IMR-90 (cell line): ENCODE measurements at regions not wholly inside any gene's neighbourhood (a gene's known extent, or its start where the extent isn't known, plus 50 kb on each side); places are given as distances from the start of the nearest gene placed in this dataset.

Experiments used
- ATAC-seq: fragments of 200-7000 bp; cut with Tn5 transposase; 2 replicates; pipeline ENCODE4 v1.9.1; 2020; ENCODE audit warnings: low read depth, mild to moderate bottlenecking, moderate library complexity
- BruUV-seq: library from RNA; stranded (reverse); fragments of 400-500 nt; replicated peaks from 2 replicates; lab custom pipeline; 2021; lab: Mats Ljungman, UMichigan
- CTCF ChIA-PET: fragments of 300-600 bp; formaldehyde crosslinking; extraction: SDS; loops from one replicate; lab custom pipeline; 2021; ENCODE audit warnings: antibody characterized with exemption; lab: Yijun Ruan, JAX
- POLR2A ChIA-PET: fragments of 300-600 bp; sonication (Branson Sonifier 250); formaldehyde crosslinking; loops from one replicate; lab custom pipeline; 2022; ENCODE audit warnings: antibody characterized with exemption; ENCODE audit not compliant: unreplicated experiment; lab: Charles Lee
- DNase-seq: peaks from one replicate; pipeline ENCODE4 v3.0.0; 2013
- H2AFZ ChIP-seq: replicated peaks from 2 replicates; pipeline ENCODE3; 2013; ENCODE audit warnings: low read length, mild to moderate bottlenecking; ENCODE audit not compliant: poor library complexity
- H2AK5ac ChIP-seq: 2 replicates; pipeline ENCODE4 v1.6.1; 2013; ENCODE audit warnings: low read depth, low read length, inconsistent platforms
- H2AK9ac ChIP-seq: replicated peaks from 2 replicates; pipeline ENCODE3; 2013; ENCODE audit warnings: mild to moderate bottlenecking, low read depth, low read length, moderate library complexity; ENCODE audit not compliant: poor library complexity
- H2BK120ac ChIP-seq: 2 replicates; pipeline ENCODE4 v1.6.1; 2013; ENCODE audit warnings: low read depth, low read length, inconsistent platforms
- H2BK15ac ChIP-seq: 3 replicates; pipeline ENCODE4 v1.6.1; 2013; ENCODE audit warnings: low read depth, low read length, inconsistent platforms
- H2BK20ac ChIP-seq: 2 replicates; pipeline ENCODE4 v1.6.1; 2013; ENCODE audit warnings: low read depth, mild to moderate bottlenecking, inconsistent platforms, low read length, moderate library complexity
- H2BK5ac ChIP-seq: 2 replicates; pipeline ENCODE4 v1.6.1; 2013; ENCODE audit warnings: mild to moderate bottlenecking, low read depth, low read length, inconsistent platforms; ENCODE audit not compliant: poor library complexity, severe bottlenecking
- H3K14ac ChIP-seq: replicated peaks from 2 replicates; pipeline ENCODE4 v1.6.1; 2013; ENCODE audit warnings: low read depth, low read length, inconsistent platforms
- H3K18ac ChIP-seq: 2 replicates; pipeline ENCODE4 v1.6.1; 2013; ENCODE audit warnings: low read depth, low read length, control low read depth
- H3K23ac ChIP-seq: 2 replicates; pipeline ENCODE4 v1.6.1; 2013; ENCODE audit warnings: low read depth, low read length, inconsistent platforms
- H3K27ac ChIP-seq: 2 replicates; pipeline ENCODE4 v1.5.1; 2013; ENCODE audit warnings: mild to moderate bottlenecking, control low read depth, low read length; ENCODE audit not compliant: insufficient read depth
- H3K27me3 ChIP-seq: 2 replicates; pipeline ENCODE4 v1.6.1; 2013; ENCODE audit warnings: low read length; ENCODE audit not compliant: control insufficient read depth, insufficient read depth
- H3K36me3 ChIP-seq: 2 replicates; pipeline ENCODE4 v1.6.1; 2013; ENCODE audit warnings: low read length, mixed read lengths; ENCODE audit not compliant: control insufficient read depth, insufficient read depth
- H3K4ac ChIP-seq: 2 replicates; pipeline ENCODE4 v1.6.1; 2013; ENCODE audit warnings: low read depth, low read length, inconsistent platforms
- H3K4me1 ChIP-seq: 2 replicates; pipeline ENCODE4 v1.6.1; 2013; ENCODE audit warnings: low read length, mixed read lengths; ENCODE audit not compliant: control insufficient read depth, insufficient read depth
- H3K4me2 ChIP-seq: 2 replicates; pipeline ENCODE4 v1.6.1; 2013; ENCODE audit warnings: low read depth, mild to moderate bottlenecking, control low read depth, low read length, moderate library complexity
- H3K4me3 ChIP-seq: 2 replicates; pipeline ENCODE4 v1.5.1; 2013; ENCODE audit warnings: low read depth, mild to moderate bottlenecking, control low read depth, low read length, moderate library complexity; ENCODE audit not compliant: insufficient read depth
- H3K56ac ChIP-seq: 2 replicates; pipeline ENCODE4 v1.6.1; 2013; ENCODE audit warnings: low read length, inconsistent platforms; ENCODE audit not compliant: insufficient read depth; ENCODE audit errors: extremely low read depth
- H3K79me1 ChIP-seq, 2 experiments: 2 replicates each; pipeline ENCODE4 v1.6.1; 2013; ENCODE audit warnings: low read length in 2 of 2, inconsistent platforms in 1 of 2, low read depth in 1 of 2
- H3K9ac ChIP-seq: 2 replicates; pipeline ENCODE4 v1.6.1; 2013; ENCODE audit warnings: low read depth, low read length, control low read depth
- H3K9me1 ChIP-seq: 2 replicates; pipeline ENCODE4 v1.6.1; 2013; ENCODE audit warnings: low read length, inconsistent platforms; ENCODE audit not compliant: insufficient read depth
- H3K9me3 ChIP-seq: 2 replicates; pipeline ENCODE4 v1.6.1; 2013; ENCODE audit warnings: low read length; ENCODE audit not compliant: control insufficient read depth, insufficient read depth
- H4K20me1 ChIP-seq: 2 replicates; pipeline ENCODE4 v1.6.1; 2013; ENCODE audit warnings: low read length, inconsistent platforms; ENCODE audit not compliant: insufficient read depth
- H4K5ac ChIP-seq: 2 replicates; pipeline ENCODE4 v1.6.1; 2013; ENCODE audit warnings: mild to moderate bottlenecking, low read depth, low read length, control low read depth
- H4K8ac ChIP-seq, 2 experiments: 2 replicates each; pipeline ENCODE4 v1.6.1; 2013; ENCODE audit warnings: low read depth in 2 of 2, low read length in 2 of 2, control low read depth in 1 of 2, inconsistent platforms in 1 of 2
- H4K91ac ChIP-seq: 2 replicates; pipeline ENCODE4 v1.6.1; 2013; ENCODE audit warnings: low read depth, low read length, inconsistent platforms; ENCODE audit not compliant: insufficient read depth
- BHLHE40 ChIP-seq: fragments of 150-350 bp; IDR thresholded peaks from 2 replicates; pipeline ENCODE4 v1.6.1; 2016; ENCODE audit warnings: mild to moderate bottlenecking, low read depth, low read length
- CEBPB ChIP-seq: IDR thresholded peaks from 2 replicates; pipeline ENCODE4 v1.6.1; 2012; ENCODE audit warnings: low read depth, low read length, improper control_type of control experiment
- CHD1 ChIP-seq: IDR thresholded peaks from 2 replicates; pipeline ENCODE4 v1.6.1; 2012; ENCODE audit warnings: low read depth, low read length, improper control_type of control experiment
- ELK1 ChIP-seq: fragments of 150-350 bp; IDR thresholded peaks from 2 replicates; pipeline ENCODE4 v1.6.1; 2016; ENCODE audit warnings: low read depth, mild to moderate bottlenecking, low read length, moderate library complexity, borderline replicate concordance
- FOS ChIP-seq: fragments of 150-350 bp; IDR thresholded peaks from 2 replicates; pipeline ENCODE4 v1.6.1; 2016; ENCODE audit warnings: low read depth, low read length
- MXI1 ChIP-seq: IDR thresholded peaks from 2 replicates; pipeline ENCODE4 v1.6.1; 2012; ENCODE audit warnings: low read depth, mild to moderate bottlenecking, low read length, moderate library complexity, borderline replicate concordance
- NFE2L2 ChIP-seq: fragments of 150-350 bp; IDR thresholded peaks from 2 replicates; pipeline ENCODE4 v1.6.1; 2016; ENCODE audit warnings: low read depth, mild to moderate bottlenecking, low read length
- RAD21 ChIP-seq: IDR thresholded peaks from 2 replicates; pipeline ENCODE4 v1.6.1; 2012; ENCODE audit warnings: low read length, improper control_type of control experiment
- RCOR1 ChIP-seq: IDR thresholded peaks from 2 replicates; pipeline ENCODE4 v1.6.1; 2012; ENCODE audit warnings: mild to moderate bottlenecking, low read length, improper control_type of control experiment; ENCODE audit not compliant: insufficient replicate concordance
- RFX5 ChIP-seq: IDR thresholded peaks from 2 replicates; pipeline ENCODE4 v1.8.0; 2012; ENCODE audit warnings: low read depth, mild to moderate bottlenecking, low read length, moderate library complexity
- SMC3 ChIP-seq: fragments of 150-350 bp; IDR thresholded peaks from 2 replicates; pipeline ENCODE4 v1.6.1; 2016; ENCODE audit warnings: low read depth, mild to moderate bottlenecking, antibody characterized with exemption, low read length, moderate library complexity
- WGBS, 2 experiments: methylation state at CpG; one replicate each; pipeline versions ENCODE4 v1.1.5 to v1.1.7; 2013; ENCODE audit warnings: missing lambda C conversion rate in 2 of 2; ENCODE audit not compliant: insufficient read length in 1 of 2; ENCODE audit errors: extremely low coverage in 2 of 2; 5-methylcytosine and 5-hydroxymethylcytosine counted together
- dilution Hi-C: fragments of 300-500 bp; cut with HindIII; formaldehyde crosslinking; loops from one replicate; pipeline ENCODE4 v1.14.3; 2018; ENCODE audit warnings: low sequenced_read_pairs; ENCODE audit not compliant: unreplicated experiment
- in situ Hi-C: fragments of 300-500 bp; cut with MboI; formaldehyde crosslinking; loops from 3 replicates; pipeline ENCODE4 v1.14.3; 2019; ENCODE audit warnings: low sequenced_read_pairs, inconsistent platforms, mixed read lengths
- intact Hi-C: fragments of 100-400 bp; cut with micrococcal nuclease; formaldehyde crosslinking; loops from 2 replicates; pipeline ENCODE4 v1.10.0; 2022
- TF ChIP-seq, protein P1 (sequence below): fragments of 150-350 bp; IDR thresholded peaks from 2 replicates; pipeline ENCODE4 v1.6.1; 2017; ENCODE audit warnings: mild to moderate bottlenecking, antibody characterized with exemption, low read length, low read depth

- no CpG with 5 or more reads among the region's 2 CpGs for WGBS, 2 experiments
- POLR2A ChIA-PET: no interaction called here
- in situ Hi-C loops: no loop called here
- H3K27me3 ChIP-seq: peaks cover 3% of the 10 kb centered on the region; the same call in 1 of the 2 replicates
- H3K23ac ChIP-seq: no peak overlapping the region
- H4K5ac ChIP-seq: no peak overlapping the region
- no peak overlapping the region for H3K4me2 ChIP-seq
- H3K14ac ChIP-seq: no peak overlapping the region
- H3K4me1 ChIP-seq: no peaks in the 10 kb centered on the region
- no peak overlapping the region for H3K4ac ChIP-seq
- ATAC-seq (no peak), DNase-seq (no peak)
- H4K20me1 ChIP-seq: no peaks in the 10 kb centered on the region
- no peak overlapping the region for H2BK15ac ChIP-seq
- H2AFZ ChIP-seq: no peak overlapping the region
- no peak for TF ChIP-seq BHLHE40
- no peak for TF ChIP-seq CHD1
- TF ChIP-seq FOS: no peak
- no peak for TF ChIP-seq MXI1
- no peak for TF ChIP-seq RCOR1
- no peak for TF ChIP-seq CEBPB
- TF ChIP-seq SMC3: no peak
- no peak for TF ChIP-seq RFX5
- TF ChIP-seq, protein P1, sequence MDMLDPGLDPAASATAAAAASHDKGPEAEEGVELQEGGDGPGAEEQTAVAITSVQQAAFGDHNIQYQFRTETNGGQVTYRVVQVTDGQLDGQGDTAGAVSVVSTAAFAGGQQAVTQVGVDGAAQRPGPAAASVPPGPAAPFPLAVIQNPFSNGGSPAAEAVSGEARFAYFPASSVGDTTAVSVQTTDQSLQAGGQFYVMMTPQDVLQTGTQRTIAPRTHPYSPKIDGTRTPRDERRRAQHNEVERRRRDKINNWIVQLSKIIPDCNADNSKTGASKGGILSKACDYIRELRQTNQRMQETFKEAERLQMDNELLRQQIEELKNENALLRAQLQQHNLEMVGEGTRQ: no peak
- no peak for TF ChIP-seq RAD21
- no peak for TF ChIP-seq ELK1
- TF ChIP-seq NFE2L2: no peak
- H3K18ac ChIP-seq: no peak overlapping the region
- no TSS peak for BruUV-seq
- H2BK120ac ChIP-seq: no peak overlapping the region
- CTCF ChIA-PET: interaction anchor here (0.5 kb wide), 1 partner anchor 145 kb away, joined by 5 read pairs; no protein-coding TSS in a partner anchor
- no peak overlapping the region for H3K4me3 ChIP-seq
- H3K56ac ChIP-seq: no peak overlapping the region
- H3K36me3 ChIP-seq: no peaks in the 10 kb centered on the region
- H4K8ac ChIP-seq: no peak overlapping the region
- intact Hi-C loops: no loop called here
- H4K91ac ChIP-seq: no peak overlapping the region
- H3K9me1 ChIP-seq: no peaks in the 10 kb centered on the region
- H2AK5ac ChIP-seq: no peak overlapping the region
- H3K27ac ChIP-seq: no peak overlapping the region
- no peak overlapping the region for H2BK20ac ChIP-seq
- H3K79me1 ChIP-seq: no peaks in the 10 kb centered on the region
- dilution Hi-C loops: no loop called here
- H3K9me3 ChIP-seq: no peaks in the 10 kb centered on the region
- no peak overlapping the region for H3K9ac ChIP-seq
- H2BK5ac ChIP-seq: no peak overlapping the region
- H2AK9ac ChIP-seq: no peak overlapping the region
Observed at GRCh38 chr3:187445356-187445755, 77.2 kb downstream of the RTP4 start.
